Hepatocyte (in vitro differentiated cells): ENCODE measurements at regions not wholly inside any gene's neighbourhood (a gene's known extent, or its start where the extent isn't known, plus 50 kb on each side); places are given as distances from the start of the nearest gene placed in this dataset.

Experiments used
- DNase-seq: peaks from one replicate; pipeline ENCODE4 v3.0.0-alpha.2; 2016; ENCODE audit warnings: low spot score
- H2AFZ ChIP-seq: fragments of 200-600 bp; sonication (generic); 2 replicates; pipeline ENCODE4 v1.6.0; 2016; ENCODE audit warnings: antibody characterized with exemption, mild to moderate bottlenecking
- H3K27ac ChIP-seq: fragments of 200-600 bp; sonication (generic); 2 replicates; pipeline ENCODE4 v1.5.1; 2016; ENCODE audit warnings: mild to moderate bottlenecking
- H3K27me3 ChIP-seq: fragments of 200-600 bp; sonication (generic); 2 replicates; pipeline ENCODE4 v1.6.1; 2016
- H3K36me3 ChIP-seq: fragments of 200-600 bp; sonication (generic); replicated peaks from 2 replicates; pipeline ENCODE4 v1.5.1; 2016; ENCODE audit warnings: low read depth; ENCODE audit not compliant: insufficient read depth
- H3K4me1 ChIP-seq: fragments of 200-600 bp; sonication (generic); 2 replicates; pipeline ENCODE4 v1.5.1; 2016; ENCODE audit warnings: mild to moderate bottlenecking, moderate library complexity; ENCODE audit not compliant: insufficient read depth
- H3K4me2 ChIP-seq: fragments of 200-600 bp; sonication (generic); 2 replicates; pipeline ENCODE4 v1.6.0; 2016
- H3K4me3 ChIP-seq: fragments of 200-600 bp; sonication (generic); 2 replicates; pipeline ENCODE4 v1.5.1; 2016; ENCODE audit warnings: mild to moderate bottlenecking
- H3K79me2 ChIP-seq: fragments of 200-600 bp; sonication (generic); 2 replicates; pipeline ENCODE4 v1.6.0; 2017; ENCODE audit warnings: mild to moderate bottlenecking
- H3K9me2 ChIP-seq: fragments of 200-600 bp; sonication (generic); replicated peaks from 2 replicates; pipeline ENCODE4 v1.6.0; 2017; ENCODE audit warnings: mild to moderate bottlenecking; ENCODE audit not compliant: insufficient read depth
- H3K9me3 ChIP-seq: fragments of 200-600 bp; sonication (generic); 2 replicates; pipeline ENCODE4 v1.5.1; 2016; ENCODE audit warnings: low read depth, mild to moderate bottlenecking
- H4K20me1 ChIP-seq: fragments of 200-600 bp; sonication (generic); 2 replicates; pipeline ENCODE4 v1.6.0; 2016; ENCODE audit warnings: mild to moderate bottlenecking; ENCODE audit not compliant: insufficient read depth, poor library complexity, severe bottlenecking
- CTCF ChIP-seq: fragments of 200-600 bp; sonication (generic); IDR thresholded peaks from 2 replicates; pipeline ENCODE4 v1.5.1; 2016; ENCODE audit warnings: antibody characterized with exemption, mild to moderate bottlenecking; ENCODE audit not compliant: poor library complexity
- EZH2 ChIP-seq: fragments of 200-600 bp; sonication (generic); IDR thresholded peaks from 2 replicates; pipeline ENCODE4 v1.6.1; 2016; ENCODE audit warnings: antibody characterized with exemption, mild to moderate bottlenecking, borderline replicate concordance
- EZH2phosphoT487 ChIP-seq: fragments of 200-600 bp; sonication (generic); IDR thresholded peaks from one replicate; pipeline ENCODE4 v1.6.1; 2018; ENCODE audit warnings: antibody characterized with exemption, mild to moderate bottlenecking, low read depth, moderate library complexity; ENCODE audit not compliant: unreplicated experiment, severe bottlenecking
- WGBS: methylation state at CpG from one replicate; pipeline ENCODE4 v1.1.6; 2016; ENCODE audit warnings: low lambda C conversion rate; ENCODE audit errors: missing lambda C conversion rate; 5-methylcytosine and 5-hydroxymethylcytosine counted together

GRCh38 chr5:135102716-135103574 lies 68.9 kb upstream of the PITX1 start:
- H3K4me3 ChIP-seq: no peak overlapping the region
- H3K4me1 ChIP-seq: peaks cover 4% of the 10 kb centered on the region
- no peaks in the 10 kb centered on the region for H3K27me3 ChIP-seq
- H3K79me2 ChIP-seq: no peaks in the 10 kb centered on the region
- TF ChIP-seq EZH2phosphoT487 (no peak), CTCF (no peak), EZH2 (no peak)
- no peaks in the 10 kb centered on the region for H3K36me3 ChIP-seq
- H3K27ac ChIP-seq: no peak overlapping the region
- H3K9me3 ChIP-seq: no peaks in the 10 kb centered on the region
- H2AFZ ChIP-seq: no peak overlapping the region
- H3K9me2 ChIP-seq: no peaks in the 10 kb centered on the region
- 89% methylated on average over 7 of the region's 7 CpGs for WGBS
- no peak for DNase-seq
- H4K20me1 ChIP-seq: no peaks in the 10 kb centered on the region
- no peak overlapping the region for H3K4me2 ChIP-seq

GRCh38 chr5:135100431-135100830 lies 66.4 kb upstream of the PITX1 start:
- H3K79me2 ChIP-seq: no peaks in the 10 kb centered on the region
- H3K36me3 ChIP-seq: no peaks in the 10 kb centered on the region
- 93% methylated on average over 6 of the region's 6 CpGs for WGBS
- H3K27me3 ChIP-seq: no peaks in the 10 kb centered on the region
- H3K4me2 ChIP-seq: no peak overlapping the region
- no peak overlapping the region for H3K27ac ChIP-seq
- H3K9me2 ChIP-seq: no peaks in the 10 kb centered on the region
- no peak overlapping the region for H2AFZ ChIP-seq
- H3K4me3 ChIP-seq: no peak overlapping the region
- H3K4me1 ChIP-seq: peaks cover 4% of the 10 kb centered on the region
- TF ChIP-seq EZH2: no peak
- TF ChIP-seq EZH2phosphoT487: no peak
- no peak for TF ChIP-seq CTCF
- no peak for DNase-seq
- no peaks in the 10 kb centered on the region for H3K9me3 ChIP-seq
- no peaks in the 10 kb centered on the region for H4K20me1 ChIP-seq

GRCh38 chr5:135100011-135100410 lies 66.0 kb upstream of the PITX1 start:
- no peaks in the 10 kb centered on the region for H3K9me3 ChIP-seq
- H3K4me1 ChIP-seq: peaks cover 4% of the 10 kb centered on the region
- H4K20me1 ChIP-seq: no peaks in the 10 kb centered on the region
- H3K9me2 ChIP-seq: no peaks in the 10 kb centered on the region
- DNase-seq: no peak
- H3K79me2 ChIP-seq: no peaks in the 10 kb centered on the region
- no peaks in the 10 kb centered on the region for H3K27me3 ChIP-seq
- no peak overlapping the region for H3K4me2 ChIP-seq
- no peaks in the 10 kb centered on the region for H3K36me3 ChIP-seq
- WGBS: 60% methylated on average over 3 of the region's 3 CpGs
- TF ChIP-seq EZH2phosphoT487: no peak
- TF ChIP-seq EZH2: no peak
- TF ChIP-seq CTCF: no peak
- H3K4me3 ChIP-seq: no peak overlapping the region
- no peak overlapping the region for H3K27ac ChIP-seq
- no peak overlapping the region for H2AFZ ChIP-seq
